Transverse colon (tissue), 4 donors: ENCODE measurements at regions not wholly inside any gene's neighbourhood (a gene's known extent, or its start where the extent isn't known, plus 50 kb on each side); places are given as distances from the start of the nearest gene placed in this dataset.

Experiments used
- DNase-seq: peaks from one replicate; pipeline ENCODE4 v3.0.0-alpha.2; 2019
- H3K27ac ChIP-seq, 4 donors: fragments of 200-600 bp; sonication (generic); 2 replicates each; pipeline ENCODE4 v1.5.1; 2016 to 2018; ENCODE audit warnings: inconsistent platforms in 4 of 4
- H3K27me3 ChIP-seq: fragments of 200-600 bp; sonication (generic); 2 replicates; pipeline ENCODE4 v1.5.1; 2017; ENCODE audit warnings: inconsistent platforms
- H3K36me3 ChIP-seq, 4 donors: fragments of 200-600 bp; sonication (generic); 2 replicates each; pipeline ENCODE4 v1.5.1; 2017 to 2019; ENCODE audit warnings: inconsistent platforms in 4 of 4
- H3K4me1 ChIP-seq, 4 donors: fragments of 200-600 bp; sonication (generic); 2 replicates each; pipeline ENCODE4 v1.5.1; 2017 to 2020; ENCODE audit warnings: inconsistent platforms in 4 of 4
- H3K4me3 ChIP-seq, 4 donors: fragments of 200-600 bp; sonication (generic); 1 replicate in 1 of 4; 2 replicates in 3 of 4; pipeline versions ENCODE4 v1.5.1 to v1.6.1; 2017 to 2019; ENCODE audit warnings: inconsistent platforms in 4 of 4
- H3K9me3 ChIP-seq, 2 donors: fragments of 200-600 bp; sonication (generic); 2 replicates each; pipeline ENCODE4 v1.5.1; 2017 to 2019; ENCODE audit warnings: inconsistent platforms in 2 of 2
- CTCF ChIP-seq, 5 experiments: fragments of 200-600 bp in 3 of 5; fragments of 450-650 bp in 2 of 5; sonication (generic) in 3 of 5; IDR thresholded peaks; 1 replicate in 2 of 5; 2 replicates in 3 of 5; pipeline ENCODE4 v1.5.1; 2016 to 2017; ENCODE audit warnings: antibody characterized with exemption in 5 of 5, inconsistent platforms in 3 of 5, mild to moderate bottlenecking in 2 of 5, moderate library complexity in 1 of 5
- EP300 ChIP-seq: sonication (generic); formaldehyde crosslinking; IDR thresholded peaks from one replicate; pipeline ENCODE4 v1.6.1; 2017; ENCODE audit warnings: antibody characterized with exemption, low read depth
- POLR2A ChIP-seq: fragments of 450-650 bp; IDR thresholded peaks from one replicate; pipeline ENCODE4 v1.6.1; 2016; ENCODE audit warnings: antibody characterized with exemption, mild to moderate bottlenecking, moderate library complexity
- POLR2AphosphoS5 ChIP-seq, 3 donors: sonication (generic); formaldehyde crosslinking; IDR thresholded peaks; one replicate each; pipeline ENCODE4 v1.6.1; 2016; ENCODE audit warnings: antibody characterized with exemption in 3 of 3
- WGBS, 2 donors: methylation state at CpG; one replicate each; pipeline ENCODE4 v1.1.5; 2018; ENCODE audit warnings: low coverage in 1 of 2; 5-methylcytosine and 5-hydroxymethylcytosine counted together
- in situ Hi-C, 4 donors: fragments of 200-750 bp; cut with MboI; loops; one replicate each; pipeline versions ENCODE4 v1.15.0 to v1.15.1; 2017; ENCODE audit warnings: low sequenced_read_pairs in 3 of 4, low pct_ligation_motif_present in 1 of 4, low pct_unique_long_range_greater_than_20kb in 1 of 4
- intact Hi-C: fragments of 100-400 bp; cut with DNase I; formaldehyde crosslinking; loops from one replicate; pipeline ENCODE4 v1.15.1; 2023; ENCODE audit warnings: low total_unique reads

GRCh38 chr22:33114565-33114964, 56.4 kb upstream of the SYN3 start:
- H3K36me3 ChIP-seq: no peaks in the 10 kb centered on the region
- H3K4me3 ChIP-seq: no peak overlapping the region
- H3K9me3 ChIP-seq: no peaks in the 10 kb centered on the region
- intact Hi-C loops (no loop called here), in situ Hi-C loops (no loop called here)
- H3K27me3 ChIP-seq: no peaks in the 10 kb centered on the region
- TF ChIP-seq CTCF (IDR thresholded peaks at IDR 0.05) (no peak), POLR2A (no peak), EP300 (no peak), POLR2AphosphoS5 (IDR thresholded peaks at IDR 0.05) (no peak)
- H3K27ac ChIP-seq: no peak overlapping the region
- H3K4me1 ChIP-seq: no peaks in the 10 kb centered on the region
- DNase-seq: no peak

GRCh38 chr22:33112580-33112979, 54.4 kb upstream of the SYN3 start:
- DNase-seq: no peak
- no peaks in the 10 kb centered on the region for H3K9me3 ChIP-seq
- H3K27me3 ChIP-seq: no peaks in the 10 kb centered on the region
- in situ Hi-C loops: no loop called here
- no peaks in the 10 kb centered on the region for H3K4me1 ChIP-seq
- H3K36me3 ChIP-seq: no peaks in the 10 kb centered on the region
- no peak overlapping the region for H3K27ac ChIP-seq
- 0 to 8% methylated on average over 1 of the region's 1 CpG for WGBS, 2 donors
- TF ChIP-seq POLR2A: no peak
- TF ChIP-seq POLR2AphosphoS5 (IDR thresholded peaks at IDR 0.05): no peak
- no peak for TF ChIP-seq CTCF (IDR thresholded peaks at IDR 0.05)
- no peak for TF ChIP-seq EP300
- intact Hi-C loops: no loop called here
- H3K4me3 ChIP-seq: no peak overlapping the region

GRCh38 chr22:33111491-33111890, 53.3 kb upstream of the SYN3 start:
- Histone ChIP-seq H3K36me3 (no peaks in the 10 kb centered on the region), H3K27ac (no peak overlapping the region), H3K9me3 (no peaks in the 10 kb centered on the region), H3K4me1 (no peaks in the 10 kb centered on the region), H3K4me3 (no peak overlapping the region), H3K27me3 (no peaks in the 10 kb centered on the region)
- intact Hi-C loops: no loop called here
- TF ChIP-seq EP300: no peak
- 13 to 33% methylated on average over 1 to 4 of the region's 4 CpGs for WGBS, 2 donors
- in situ Hi-C loops: no loop called here
- DNase-seq: no peak

- H3K27me3 ChIP-seq: peaks cover under 1% of the 10 kb centered on the region
- intact Hi-C loops (no loop called here), in situ Hi-C loops (no loop called here)
- H3K36me3 ChIP-seq: no peaks in the 10 kb centered on the region
- 66 to 86% methylated on average over 3 to 7 of the region's 7 CpGs for WGBS, 2 donors
- DNase-seq: no peak
- no peaks in the 10 kb centered on the region for H3K9me3 ChIP-seq
- no peak overlapping the region for H3K4me3 ChIP-seq
- H3K4me1 ChIP-seq: no peaks in the 10 kb centered on the region
- TF ChIP-seq EP300: no peak
- no peak for TF ChIP-seq POLR2A
- TF ChIP-seq CTCF (IDR thresholded peaks at IDR 0.05): no peak
- TF ChIP-seq POLR2AphosphoS5 (IDR thresholded peaks at IDR 0.05): no peak
- H3K27ac ChIP-seq: no peak overlapping the region
These were observed 52.5 kb upstream of the SYN3 start for GRCh38 chr22:33110562-33111163.
